ENCODE measurements at regions not wholly inside any gene's neighbourhood (a gene's known extent, or its start where the extent isn't known, plus 50 kb on each side); places are given as distances from the start of the nearest gene placed in this dataset.

DNA sequence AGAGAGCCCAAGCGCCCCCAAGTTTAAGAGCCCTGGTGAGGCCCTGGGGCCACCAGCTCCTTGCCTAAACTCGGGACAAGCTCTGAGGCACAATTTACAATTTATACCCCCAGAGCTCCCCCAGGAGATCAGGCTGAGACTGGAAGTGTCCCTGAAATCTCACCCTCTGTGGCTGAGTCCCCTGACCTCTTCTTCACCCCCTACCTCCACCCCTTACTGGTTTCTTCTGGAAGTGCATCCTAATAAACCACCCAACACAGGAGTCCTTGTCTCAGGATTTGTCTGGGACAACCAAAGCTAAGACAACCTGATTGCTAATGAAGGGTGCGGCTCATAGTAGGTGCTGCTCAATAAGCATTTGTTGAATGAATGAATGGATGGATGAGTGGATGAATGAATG is 206.4 kb downstream of the BCL11B start:
- H3F3A ChIP-seq (ENCODE audit: insufficient read depth, low read length, poor library complexity, severe bottlenecking): no peaks in the 10 kb centered on the region
- no peaks in the 10 kb centered on the region for H4K20me1 ChIP-seq (ENCODE audit: insufficient read depth)
- no peak overlapping the region for H3K4me3 ChIP-seq (ENCODE audit: low read length)
- no peaks in the 10 kb centered on the region for H3K9me2 ChIP-seq (ENCODE audit: insufficient read depth, low read length)
- H3K4me2 ChIP-seq (ENCODE audit: low read length): no peak overlapping the region
- no peaks in the 10 kb centered on the region for H3K27me3 ChIP-seq (ENCODE audit: insufficient read depth, low read depth, low read length)
- no peak overlapping the region for H2AFZ ChIP-seq (ENCODE audit: low read depth, low read length)
- H3K9ac ChIP-seq (ENCODE audit: low read length): no peak overlapping the region
- H3K79me2 ChIP-seq (replicated peaks; ENCODE audit: insufficient read depth, low read length): no peaks in the 10 kb centered on the region
- TF ChIP-seq TAF1 (IDR thresholded peaks at IDR 0.05; ENCODE audit: low read depth): no peak
- no peak for TF ChIP-seq RAD21 (conservative IDR thresholded peaks at IDR 0.05)
- TF ChIP-seq, protein P1, sequence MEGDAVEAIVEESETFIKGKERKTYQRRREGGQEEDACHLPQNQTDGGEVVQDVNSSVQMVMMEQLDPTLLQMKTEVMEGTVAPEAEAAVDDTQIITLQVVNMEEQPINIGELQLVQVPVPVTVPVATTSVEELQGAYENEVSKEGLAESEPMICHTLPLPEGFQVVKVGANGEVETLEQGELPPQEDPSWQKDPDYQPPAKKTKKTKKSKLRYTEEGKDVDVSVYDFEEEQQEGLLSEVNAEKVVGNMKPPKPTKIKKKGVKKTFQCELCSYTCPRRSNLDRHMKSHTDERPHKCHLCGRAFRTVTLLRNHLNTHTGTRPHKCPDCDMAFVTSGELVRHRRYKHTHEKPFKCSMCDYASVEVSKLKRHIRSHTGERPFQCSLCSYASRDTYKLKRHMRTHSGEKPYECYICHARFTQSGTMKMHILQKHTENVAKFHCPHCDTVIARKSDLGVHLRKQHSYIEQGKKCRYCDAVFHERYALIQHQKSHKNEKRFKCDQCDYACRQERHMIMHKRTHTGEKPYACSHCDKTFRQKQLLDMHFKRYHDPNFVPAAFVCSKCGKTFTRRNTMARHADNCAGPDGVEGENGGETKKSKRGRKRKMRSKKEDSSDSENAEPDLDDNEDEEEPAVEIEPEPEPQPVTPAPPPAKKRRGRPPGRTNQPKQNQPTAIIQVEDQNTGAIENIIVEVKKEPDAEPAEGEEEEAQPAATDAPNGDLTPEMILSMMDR (IDR thresholded peaks at IDR 0.05; ENCODE audit: poor library complexity, severe bottlenecking): no peak
- no peak for TF ChIP-seq POLR2AphosphoS5 (IDR thresholded peaks at IDR 0.05)
- TF ChIP-seq SMC3 (conservative IDR thresholded peaks at IDR 0.05; ENCODE audit: poor library complexity): no peak
- TF ChIP-seq, protein P2, sequence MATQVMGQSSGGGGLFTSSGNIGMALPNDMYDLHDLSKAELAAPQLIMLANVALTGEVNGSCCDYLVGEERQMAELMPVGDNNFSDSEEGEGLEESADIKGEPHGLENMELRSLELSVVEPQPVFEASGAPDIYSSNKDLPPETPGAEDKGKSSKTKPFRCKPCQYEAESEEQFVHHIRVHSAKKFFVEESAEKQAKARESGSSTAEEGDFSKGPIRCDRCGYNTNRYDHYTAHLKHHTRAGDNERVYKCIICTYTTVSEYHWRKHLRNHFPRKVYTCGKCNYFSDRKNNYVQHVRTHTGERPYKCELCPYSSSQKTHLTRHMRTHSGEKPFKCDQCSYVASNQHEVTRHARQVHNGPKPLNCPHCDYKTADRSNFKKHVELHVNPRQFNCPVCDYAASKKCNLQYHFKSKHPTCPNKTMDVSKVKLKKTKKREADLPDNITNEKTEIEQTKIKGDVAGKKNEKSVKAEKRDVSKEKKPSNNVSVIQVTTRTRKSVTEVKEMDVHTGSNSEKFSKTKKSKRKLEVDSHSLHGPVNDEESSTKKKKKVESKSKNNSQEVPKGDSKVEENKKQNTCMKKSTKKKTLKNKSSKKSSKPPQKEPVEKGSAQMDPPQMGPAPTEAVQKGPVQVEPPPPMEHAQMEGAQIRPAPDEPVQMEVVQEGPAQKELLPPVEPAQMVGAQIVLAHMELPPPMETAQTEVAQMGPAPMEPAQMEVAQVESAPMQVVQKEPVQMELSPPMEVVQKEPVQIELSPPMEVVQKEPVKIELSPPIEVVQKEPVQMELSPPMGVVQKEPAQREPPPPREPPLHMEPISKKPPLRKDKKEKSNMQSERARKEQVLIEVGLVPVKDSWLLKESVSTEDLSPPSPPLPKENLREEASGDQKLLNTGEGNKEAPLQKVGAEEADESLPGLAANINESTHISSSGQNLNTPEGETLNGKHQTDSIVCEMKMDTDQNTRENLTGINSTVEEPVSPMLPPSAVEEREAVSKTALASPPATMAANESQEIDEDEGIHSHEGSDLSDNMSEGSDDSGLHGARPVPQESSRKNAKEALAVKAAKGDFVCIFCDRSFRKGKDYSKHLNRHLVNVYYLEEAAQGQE (IDR thresholded peaks at IDR 0.05; ENCODE audit: borderline replicate concordance): no peak
- no peak for TF ChIP-seq MXI1 (conservative IDR thresholded peaks at IDR 0.05; ENCODE audit: poor library complexity, severe bottlenecking)
- TF ChIP-seq EZH2 (IDR thresholded peaks at IDR 0.05; ENCODE audit: borderline replicate concordance, insufficient read depth, low read length, poor library complexity, severe bottlenecking): no peak
- TF ChIP-seq EP300 (conservative IDR thresholded peaks at IDR 0.05; ENCODE audit: poor library complexity, severe bottlenecking): no peak
- no peaks in the 10 kb centered on the region for H3K9me3 ChIP-seq (ENCODE audit: low read length)
- H3K36me3 ChIP-seq (ENCODE audit: insufficient read depth, low read length): no peaks in the 10 kb centered on the region
- no peak overlapping the region for H3K27ac ChIP-seq (ENCODE audit: low read length)

DNA sequence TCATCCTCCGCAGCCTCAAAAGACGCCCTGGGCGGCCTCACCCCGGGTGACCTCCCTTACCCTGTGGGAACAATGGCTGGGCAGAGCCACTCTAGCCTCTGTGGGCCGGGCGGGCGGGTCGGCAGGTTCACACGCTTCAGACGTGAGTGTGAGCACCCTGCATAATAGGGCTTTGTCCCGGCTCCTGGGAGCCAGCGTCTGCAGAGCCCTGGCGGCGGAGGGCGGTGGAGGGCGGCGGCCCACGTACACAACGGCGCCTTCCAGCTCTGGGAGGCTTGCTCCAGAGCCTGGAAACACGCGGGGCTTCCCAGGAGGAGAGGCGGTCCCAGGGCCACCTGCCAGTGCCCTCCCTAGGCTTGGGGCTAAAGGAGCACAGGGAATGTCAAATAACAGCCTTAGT is 205.6 kb downstream of the BCL11B start:
- Histone ChIP-seq H3K79me2 (replicated peaks; ENCODE audit: insufficient read depth, low read length) (no peaks in the 10 kb centered on the region), H3K36me3 (ENCODE audit: insufficient read depth, low read length) (no peaks in the 10 kb centered on the region), H3K27me3 (ENCODE audit: insufficient read depth, low read depth, low read length) (no peaks in the 10 kb centered on the region), H3K9me3 (ENCODE audit: low read length) (no peaks in the 10 kb centered on the region), H3K4me3 (ENCODE audit: low read length) (no peak overlapping the region), H2AFZ (ENCODE audit: low read depth, low read length) (no peak overlapping the region), H3K9me2 (ENCODE audit: insufficient read depth, low read length) (no peaks in the 10 kb centered on the region), H3K9ac (ENCODE audit: low read length) (no peak overlapping the region), H3K4me2 (ENCODE audit: low read length) (no peak overlapping the region), H3K27ac (ENCODE audit: low read length) (no peak overlapping the region), H4K20me1 (ENCODE audit: insufficient read depth) (no peaks in the 10 kb centered on the region), H3F3A (ENCODE audit: insufficient read depth, low read length, poor library complexity, severe bottlenecking) (no peaks in the 10 kb centered on the region)
- no peak for TF ChIP-seq EZH2 (IDR thresholded peaks at IDR 0.05; ENCODE audit: borderline replicate concordance, insufficient read depth, low read length, poor library complexity, severe bottlenecking)

Data from neural cell (in vitro differentiated cells).